Loucy (cell line): ENCODE measurements at regions not wholly inside any gene's neighbourhood (a gene's known extent, or its start where the extent isn't known, plus 50 kb on each side); places are given as distances from the start of the nearest gene placed in this dataset.

Source experiments
- CTCF ChIP-seq: fragments of 200-600 bp; sonication (generic); conservative IDR thresholded peaks from 2 replicates; pipeline ENCODE4 v1.5.1; 2014; ENCODE audit warnings: mild to moderate bottlenecking, antibody characterized with exemption, low read length
- EZH2phosphoT487 ChIP-seq: fragments of 200-600 bp; IDR thresholded peaks from 2 replicates; pipeline ENCODE4 v1.6.1; 2018; ENCODE audit warnings: antibody characterized with exemption, mild to moderate bottlenecking, moderate library complexity, borderline replicate concordance

GRCh38 chr7:156094350-156095146 is 282.3 kb upstream of the SHH start:
- no peak for TF ChIP-seq CTCF
- TF ChIP-seq EZH2phosphoT487 = no peak
